ENCODE measurements at regions not wholly inside any gene's neighbourhood (a gene's known extent, or its start where the extent isn't known, plus 50 kb on each side); places are given as distances from the start of the nearest gene placed in this dataset.
"Not testable (repeated sequence)": the region's sequence is repeated elsewhere in the genome, so short reads cannot be mapped to it uniquely, and the experiment has no call there.

- DNase-seq, result no peak
Measured at GRCh38 chr2:220585241-220585640, 957.8 kb downstream of the SLC4A3 start.

GRCh38 chr2:220586980-220587530 lies 959.6 kb downstream of the SLC4A3 start:
- DNase-seq, result no peak

DNA sequence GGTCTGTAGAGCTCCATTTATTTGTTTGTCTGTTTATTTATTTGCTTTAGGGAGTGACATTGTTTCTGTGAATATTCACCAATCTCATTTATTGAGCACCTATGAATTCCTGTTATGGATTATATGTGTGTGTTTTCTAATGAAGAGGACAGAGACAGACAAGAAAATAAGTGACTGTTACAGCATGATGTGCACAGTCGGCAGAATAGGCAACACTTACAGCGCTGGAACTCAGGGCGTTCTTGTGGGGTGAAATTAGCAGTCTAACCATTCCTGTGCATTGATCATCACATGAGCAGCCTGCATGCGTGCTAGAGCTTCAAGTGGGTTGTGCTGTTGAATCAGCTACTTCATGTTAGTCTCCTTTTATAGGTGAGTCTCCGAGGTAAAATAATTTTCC lies 960.7 kb downstream of the SLC4A3 start:
- no peak for DNase-seq

GRCh38 chr2:220590476-220590875 lies 963.0 kb downstream of the SLC4A3 start:
- DNase-seq, result no peak

DNA sequence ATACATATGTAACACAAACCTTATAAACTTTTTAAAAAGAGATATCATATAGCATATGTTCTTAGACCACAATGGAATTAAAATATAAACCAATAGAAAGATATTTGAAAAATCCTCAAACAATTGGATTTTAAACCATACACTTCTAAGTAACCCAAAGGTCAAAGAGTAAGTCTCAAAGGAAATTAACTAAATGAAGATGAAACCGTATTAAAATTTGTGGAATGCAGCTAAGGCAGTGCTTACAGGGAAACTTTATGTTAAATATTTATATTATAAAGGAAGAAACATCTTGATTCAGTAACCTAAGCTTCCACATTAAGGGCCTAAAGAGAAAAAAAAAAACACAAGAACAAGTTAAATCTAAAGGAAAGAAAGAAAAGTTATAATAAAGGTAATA lies 966.1 kb downstream of the SLC4A3 start:
- DNase-seq, result no peak

- no peak for DNase-seq
Measured at GRCh38 chr2:220601674-220602073, 970.4 kb downstream of the EPHA4 start.

GRCh38 chr2:220613004-220613403 lies 959.1 kb downstream of the EPHA4 start:
- not testable (repeated sequence) for DNase-seq

DNA sequence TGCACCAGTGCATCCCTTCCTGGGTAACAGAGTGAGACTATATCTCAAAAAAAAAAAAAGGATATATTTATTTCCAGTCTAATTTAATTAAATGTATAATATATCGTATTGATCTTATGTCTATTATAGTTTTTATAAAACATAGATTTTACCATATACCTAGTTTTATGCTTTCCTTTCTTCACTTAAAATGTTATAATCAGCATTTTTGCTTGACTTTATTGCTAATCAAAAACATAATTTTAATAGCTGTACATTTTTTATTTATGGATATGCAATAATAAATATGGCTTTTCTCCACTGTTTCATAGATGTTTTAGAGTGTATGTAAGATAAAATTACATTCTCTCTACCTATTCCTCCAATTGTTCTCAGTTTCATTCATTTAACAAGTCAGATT lies 958.0 kb downstream of the EPHA4 start:
- DNase-seq, result no peak

GRCh38 chr2:220619525-220620220 lies 952.4 kb downstream of the EPHA4 start:
- DNase-seq, result no peak

DNA sequence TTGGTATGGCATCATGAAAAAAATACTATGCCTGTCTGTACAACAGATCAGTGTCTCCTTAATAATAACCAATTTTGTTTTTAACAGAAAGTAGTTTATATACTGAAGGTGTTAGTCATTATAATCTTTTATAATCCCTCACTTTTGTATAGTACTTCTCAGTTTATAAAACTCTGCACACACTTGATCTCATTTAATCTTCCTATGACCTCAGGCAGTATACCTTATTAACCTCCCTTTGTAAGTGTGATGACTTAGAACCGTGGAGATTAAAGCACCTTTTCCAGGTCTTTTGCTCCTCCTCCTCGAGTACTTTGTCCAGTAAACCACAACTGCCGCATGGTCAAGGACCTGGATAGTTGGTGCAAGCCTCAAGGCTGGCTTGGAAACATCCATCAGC lies 945.5 kb downstream of the EPHA4 start:
- no peak for DNase-seq

DNA sequence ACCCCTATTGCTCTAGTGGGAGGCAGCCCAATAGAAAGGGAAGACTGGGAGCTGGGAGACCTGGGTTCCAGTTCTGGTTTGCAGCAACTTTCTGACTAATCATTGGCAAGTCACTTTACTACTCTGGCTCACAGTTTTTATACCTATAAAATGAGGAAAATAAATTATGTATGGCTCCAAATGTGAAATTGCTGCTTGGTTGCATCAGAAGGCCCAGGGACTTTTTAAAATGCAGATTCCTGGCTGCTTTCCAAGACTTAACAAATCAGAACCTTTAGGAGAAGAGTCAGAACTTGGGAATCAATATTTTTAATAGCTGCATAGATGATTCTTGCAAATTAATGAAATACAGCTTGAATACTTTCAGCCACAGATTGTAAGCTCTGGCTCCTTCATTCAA lies 943.9 kb downstream of the EPHA4 start:
- no peak for DNase-seq

DNA sequence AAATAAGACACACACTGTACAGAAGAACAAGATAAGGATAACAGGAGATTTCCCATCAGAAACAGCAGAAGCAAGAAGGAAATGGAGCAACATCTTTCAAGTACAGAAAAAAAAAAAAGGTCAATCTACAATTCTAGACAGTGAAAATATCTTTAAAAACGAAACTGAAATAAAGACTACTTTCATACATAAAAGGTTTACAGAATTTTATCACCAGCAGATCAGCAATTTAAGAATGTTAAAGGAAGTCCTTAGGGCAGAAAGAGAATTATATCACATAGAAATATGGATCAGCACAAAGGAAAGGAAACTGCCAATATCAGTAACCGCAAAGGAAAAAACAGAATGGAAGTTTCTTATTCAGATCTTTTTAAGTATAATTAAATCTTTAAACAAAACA lies 931.0 kb downstream of the EPHA4 start:
- no peak for DNase-seq

- no peak for DNase-seq
Measured at GRCh38 chr2:220646424-220646823, 925.7 kb downstream of the EPHA4 start.

- DNase-seq, result no peak
Measured at GRCh38 chr2:220648628-220649027, 923.5 kb downstream of the EPHA4 start.

- DNase-seq, result no peak
Measured at GRCh38 chr2:220653776-220654175, 918.3 kb downstream of the EPHA4 start.

DNA sequence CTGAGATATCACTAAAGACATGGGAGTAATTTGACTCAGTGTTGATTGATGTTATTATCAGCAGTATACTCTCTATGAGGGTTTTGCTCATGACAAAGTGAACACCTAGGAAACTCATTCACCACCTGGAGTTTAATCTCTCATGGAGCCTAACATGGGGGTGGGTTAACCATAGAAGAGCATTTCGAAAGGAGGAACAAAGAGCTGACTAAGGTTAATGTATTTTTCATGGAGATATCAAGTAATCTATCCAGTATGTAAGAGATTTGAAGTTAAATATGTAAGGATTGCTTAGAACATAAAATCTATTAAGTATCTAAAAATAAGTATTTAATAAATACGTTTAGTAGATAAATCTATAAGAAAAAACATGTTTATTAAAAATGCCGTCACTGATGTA lies 917.8 kb downstream of the EPHA4 start:
- no peak for DNase-seq

DNA sequence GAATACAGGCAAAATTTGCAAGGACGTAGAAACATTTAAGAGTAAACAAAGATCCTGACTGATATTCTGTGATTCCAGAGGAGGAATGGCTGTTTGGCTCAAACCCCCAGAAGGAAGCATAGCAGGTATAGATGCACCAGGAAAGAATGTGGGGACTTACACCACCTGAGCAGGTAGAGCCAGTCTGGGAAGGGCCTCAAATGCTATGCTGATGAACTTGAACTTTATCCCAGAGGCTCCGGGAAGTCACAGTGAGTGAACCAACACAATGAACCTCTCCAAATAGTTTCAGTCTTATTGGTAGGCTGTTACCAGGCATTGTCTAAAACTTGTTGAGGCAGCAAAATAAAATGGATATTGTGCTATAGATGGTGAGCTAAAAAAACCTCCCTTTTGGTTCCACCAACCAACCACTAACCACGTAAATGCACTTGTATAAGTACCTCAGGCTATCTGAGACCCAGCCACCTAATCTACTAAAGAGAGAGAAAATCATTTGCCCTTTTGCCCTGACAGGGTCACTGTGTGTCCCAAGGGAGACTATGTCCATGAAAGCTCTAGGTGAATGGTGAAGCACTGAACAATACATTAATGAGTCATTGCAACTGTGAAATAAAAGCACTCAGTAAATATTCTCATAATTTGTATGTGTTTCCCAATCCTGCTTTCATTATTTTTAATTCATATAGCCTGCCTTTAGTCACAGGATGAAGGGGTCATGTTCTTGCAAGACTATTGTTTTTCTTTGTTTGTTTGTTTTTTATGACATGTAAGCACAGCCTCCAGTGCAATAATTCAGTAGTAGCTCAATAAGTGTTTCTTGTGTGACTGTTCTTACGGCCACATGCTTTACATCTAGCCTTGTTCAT lies 911.6 kb downstream of the EPHA4 start:
- no peak for DNase-seq

DNA sequence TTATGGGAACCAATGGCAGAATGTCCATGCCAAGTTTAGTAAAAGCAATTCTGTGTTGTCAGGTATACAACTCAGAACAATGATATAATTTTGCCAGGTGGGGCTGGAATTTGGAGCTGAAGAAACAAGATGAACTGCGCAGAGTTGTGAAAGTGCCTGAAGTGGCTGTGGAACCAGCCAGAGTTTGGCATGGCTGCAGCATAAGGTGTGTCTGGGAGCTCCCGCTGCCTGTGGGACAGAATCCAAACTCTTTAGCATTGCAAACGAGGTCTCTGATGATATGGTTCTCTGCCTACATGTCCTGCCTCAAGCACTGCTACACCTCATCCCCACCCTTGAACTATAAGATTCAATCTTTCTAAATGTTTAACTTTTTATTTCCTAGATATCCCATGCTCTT lies 909.7 kb downstream of the EPHA4 start:
- DNase-seq, result no peak

- DNase-seq, result no peak
Measured at GRCh38 chr2:220663065-220663464, 909.0 kb downstream of the EPHA4 start.

- DNase-seq, result no peak
Measured at GRCh38 chr2:220664272-220665107, 907.6 kb downstream of the EPHA4 start.

- DNase-seq, result no peak
Measured at GRCh38 chr2:220665108-220665471, 907.0 kb downstream of the EPHA4 start.

DNA sequence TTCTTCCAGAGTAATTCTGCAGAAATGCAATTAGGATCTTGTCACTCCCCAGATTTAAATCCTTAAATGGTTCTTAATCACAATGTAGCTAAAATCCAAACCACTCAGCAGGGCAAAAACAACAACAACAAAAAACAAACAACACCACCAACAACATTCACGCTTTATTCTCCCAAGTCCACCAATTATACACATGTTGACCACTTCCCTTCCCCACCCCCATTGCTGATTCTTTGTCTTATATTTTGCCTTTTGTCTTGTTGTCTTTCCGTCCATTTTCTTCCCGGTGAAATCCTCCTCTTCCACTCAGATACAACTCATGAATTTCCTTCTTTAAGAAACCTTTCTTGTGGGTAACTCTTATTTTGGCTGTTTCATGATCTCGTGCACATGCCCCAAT lies 902.8 kb downstream of the EPHA4 start:
- no peak for DNase-seq

DNA sequence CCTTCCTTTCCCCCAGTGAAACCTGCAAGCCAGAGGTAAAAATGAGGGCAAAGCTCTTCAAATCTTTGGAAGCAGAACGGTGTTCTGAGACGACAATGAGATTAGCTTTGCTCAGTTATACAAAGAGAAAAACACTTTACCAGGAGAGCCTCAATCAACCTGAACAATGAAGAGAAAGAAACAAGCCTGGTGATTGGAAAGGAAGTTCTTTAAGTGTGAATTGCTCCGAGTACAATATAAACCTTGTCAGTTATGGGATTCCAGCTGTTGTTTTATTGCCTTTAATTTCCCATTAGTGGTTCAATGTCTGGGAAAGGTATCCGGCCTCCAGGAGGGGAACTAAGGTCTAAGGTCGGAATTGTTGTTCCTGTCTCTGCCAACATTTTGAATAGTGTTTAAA lies 901.6 kb downstream of the EPHA4 start:
- no peak for DNase-seq

Measured in T-helper 9 cell (primary cell).